Calu3 (cell line): ENCODE measurements at regions not wholly inside any gene's neighbourhood (a gene's known extent, or its start where the extent isn't known, plus 50 kb on each side); places are given as distances from the start of the nearest gene placed in this dataset.
"Not testable (repeated sequence)": the region's sequence is repeated elsewhere in the genome, so short reads cannot be mapped to it uniquely, and the experiment has no call there.

Source experiments
- BruUV-seq: library from RNA; stranded (reverse); fragments of 400-500 nt; replicated peaks from 2 replicates; lab custom pipeline; 2021; lab: Mats Ljungman, UMichigan
- CTCF ChIA-PET: fragments of 300-600 bp; sonication (Branson Sonifier 250); formaldehyde crosslinking; loops from one replicate; lab custom pipeline; 2022; ENCODE audit warnings: antibody characterized with exemption; lab: Charles Lee
- DNase-seq: peaks from one replicate; pipeline ENCODE4 v3.0.0; 2022
- H3K27ac Mint-ChIP-seq: one replicate; pipeline ENCODE4 v1.8.0; 2022; ENCODE audit warnings: mixed read lengths; ENCODE audit not compliant: unreplicated experiment
- H3K27me3 Mint-ChIP-seq: one replicate; pipeline ENCODE4 v1.8.0; 2022; ENCODE audit warnings: mixed read lengths; ENCODE audit not compliant: unreplicated experiment
- H3K36me3 Mint-ChIP-seq: one replicate; pipeline ENCODE4 v1.8.0; 2022; ENCODE audit warnings: mild to moderate bottlenecking, moderate library complexity, mixed read lengths; ENCODE audit not compliant: insufficient read depth, unreplicated experiment
- H3K4me1 Mint-ChIP-seq: one replicate; pipeline ENCODE4 v1.8.0; 2022; ENCODE audit warnings: mild to moderate bottlenecking, low read depth, mixed read lengths; ENCODE audit not compliant: unreplicated experiment
- H3K4me3 Mint-ChIP-seq: one replicate; pipeline ENCODE4 v1.8.0; 2022; ENCODE audit warnings: mild to moderate bottlenecking, low read depth, moderate library complexity, mixed read lengths; ENCODE audit not compliant: unreplicated experiment
- H3K9me3 Mint-ChIP-seq: one replicate; pipeline ENCODE4 v1.8.0; 2022; ENCODE audit warnings: low read depth, mixed read lengths; ENCODE audit not compliant: unreplicated experiment
- CTCF ChIP-seq: fragments of 200-600 bp; IDR thresholded peaks from one replicate; pipeline ENCODE4 v1.8.0; 2022; ENCODE audit warnings: antibody characterized with exemption; ENCODE audit not compliant: unreplicated experiment
- intact Hi-C: fragments of 100-400 bp; cut with micrococcal nuclease; formaldehyde crosslinking; loops from one replicate; pipeline ENCODE4 v1.10.0; 2022; ENCODE audit not compliant: unreplicated experiment

- no peaks in the 10 kb centered on the region for H3K9me3 Mint-ChIP-seq
- CTCF ChIA-PET, result no interaction called here
- no TSS peak for BruUV-seq
- H3K4me1 Mint-ChIP-seq, result no peaks in the 10 kb centered on the region
- no peak overlapping the region for H3K4me3 Mint-ChIP-seq
- H3K27ac Mint-ChIP-seq, result no peak overlapping the region
- TF ChIP-seq CTCF, result no peak
- intact Hi-C loops, result no loop called here
- no peaks in the 10 kb centered on the region for H3K36me3 Mint-ChIP-seq
- no peaks in the 10 kb centered on the region for H3K27me3 Mint-ChIP-seq
- no peak for DNase-seq
Observed at GRCh38 chr9:32161209-32161608, 223.2 kb upstream of the ACO1 start.

- Mint-ChIP-seq H3K27me3 (no peaks in the 10 kb centered on the region), H3K36me3 (no peaks in the 10 kb centered on the region)
- no TSS peak for BruUV-seq
Observed at GRCh38 chr9:32161720-32162119, 222.7 kb upstream of the ACO1 start.

GRCh38 chr9:32166316-32166715 is 218.1 kb upstream of the ACO1 start:
- H3K4me3 Mint-ChIP-seq, intact Hi-C loops, BruUV-seq, H3K27me3 Mint-ChIP-seq, H3K4me1 Mint-ChIP-seq, H3K36me3 Mint-ChIP-seq, CTCF ChIA-PET, DNase-seq, H3K9me3 Mint-ChIP-seq, H3K27ac Mint-ChIP-seq: not testable (repeated sequence)

More at GRCh38 chr9:32161720-32162119, 222.7 kb upstream of the ACO1 start:
- H3K9me3 Mint-ChIP-seq, result no peaks in the 10 kb centered on the region
- H3K4me3 Mint-ChIP-seq, result no peak overlapping the region
- H3K27ac Mint-ChIP-seq, result no peak overlapping the region
- intact Hi-C loops, result no loop called here
- CTCF ChIA-PET, result no interaction called here
- DNase-seq, result no peak
- no peaks in the 10 kb centered on the region for H3K4me1 Mint-ChIP-seq
- no peak for TF ChIP-seq CTCF

GRCh38 chr9:32171339-32171738 is 213.1 kb upstream of the ACO1 start:
- no peak for TF ChIP-seq CTCF
- no peaks in the 10 kb centered on the region for H3K4me1 Mint-ChIP-seq
- BruUV-seq, result no TSS peak
- peaks cover 19% of the 10 kb centered on the region for H3K27me3 Mint-ChIP-seq
- intact Hi-C loops, result no loop called here
- H3K36me3 Mint-ChIP-seq, result no peaks in the 10 kb centered on the region
- CTCF ChIA-PET, result no interaction called here
- no peak for DNase-seq
- H3K4me3 Mint-ChIP-seq, result no peak overlapping the region
- no peaks in the 10 kb centered on the region for H3K9me3 Mint-ChIP-seq
- no peak overlapping the region for H3K27ac Mint-ChIP-seq

GRCh38 chr9:32172256-32172655 is 212.2 kb upstream of the ACO1 start:
- TF ChIP-seq CTCF, result no peak
- CTCF ChIA-PET, result no interaction called here
- Mint-ChIP-seq H3K27me3 (peaks cover 19% of the 10 kb centered on the region), H3K27ac (no peak overlapping the region), H3K36me3 (no peaks in the 10 kb centered on the region), H3K4me3 (no peak overlapping the region), H3K9me3 (no peaks in the 10 kb centered on the region), H3K4me1 (no peaks in the 10 kb centered on the region)
- no peak for DNase-seq
- intact Hi-C loops, result no loop called here
- BruUV-seq, result no TSS peak
